SU-DHL-6 (cell line): ENCODE measurements at regions not wholly inside any gene's neighbourhood (a gene's known extent, or its start where the extent isn't known, plus 50 kb on each side); places are given as distances from the start of the nearest gene placed in this dataset.

Experiments
- CTCF ChIP-seq: fragments of 200-600 bp; sonication (generic); IDR thresholded peaks from one replicate; pipeline ENCODE4 v1.5.1; 2017; ENCODE audit warnings: antibody characterized with exemption, mild to moderate bottlenecking, low read length, moderate library complexity; ENCODE audit not compliant: insufficient read depth, poor library complexity, severe bottlenecking
- EZH2phosphoT487 ChIP-seq: fragments of 200-600 bp; sonication (generic), shearing (Covaris generic); conservative IDR thresholded peaks from 2 replicates; pipeline ENCODE4 v1.6.1; 2018; ENCODE audit warnings: mild to moderate bottlenecking, antibody characterized with exemption, low read length, moderate library complexity, mixed read lengths

GRCh38 chr10:52479567-52479966 is 165.5 kb downstream of the DKK1 start:
- TF ChIP-seq CTCF (no peak), EZH2phosphoT487 (no peak)
